Vagina (tissue), 2 donors: ENCODE measurements at regions not wholly inside any gene's neighbourhood (a gene's known extent, or its start where the extent isn't known, plus 50 kb on each side); places are given as distances from the start of the nearest gene placed in this dataset.

Experiments used
- DNase-seq, 2 donors: peaks; one replicate each; pipeline ENCODE4 v3.0.0-alpha.2; 2017; ENCODE audit errors: extremely low spot score in 2 of 2
- H3K27ac ChIP-seq: fragments of 200-600 bp; sonication (generic); one replicate; pipeline ENCODE4 v1.5.1; 2019
- H3K27me3 ChIP-seq: fragments of 200-600 bp; sonication (generic); one replicate; pipeline ENCODE4 v1.5.1; 2019
- H3K36me3 ChIP-seq, 2 donors: fragments of 200-600 bp; sonication (generic); one replicate each; pipeline ENCODE4 v1.5.1; 2017 to 2019
- H3K4me1 ChIP-seq: fragments of 200-600 bp; sonication (generic); one replicate; pipeline ENCODE4 v1.5.1; 2019
- H3K4me3 ChIP-seq, 2 donors: fragments of 200-600 bp; sonication (generic); 1 replicate in 1 of 2; 2 replicates in 1 of 2; pipeline ENCODE4 v1.5.1; 2016 to 2019
- H3K9me3 ChIP-seq: fragments of 200-600 bp; sonication (generic); one replicate; pipeline ENCODE4 v1.5.1; 2019
- POLR2A ChIP-seq, 2 donors: fragments of 450-650 bp; IDR thresholded peaks; one replicate each; pipeline ENCODE4 v1.6.1; 2017; ENCODE audit warnings: antibody characterized with exemption in 2 of 2, mild to moderate bottlenecking in 2 of 2, moderate library complexity in 2 of 2
- POLR2AphosphoS5 ChIP-seq, 2 donors: sonication (generic); formaldehyde crosslinking; IDR thresholded peaks; one replicate each; pipeline ENCODE4 v1.9.0; 2017; ENCODE audit warnings: antibody characterized with exemption in 2 of 2, mild to moderate bottlenecking in 2 of 2, low read depth in 1 of 2; ENCODE audit not compliant: insufficient read depth in 1 of 2
- intact Hi-C: fragments of 100-400 bp; cut with DNase I; formaldehyde crosslinking; loops from one replicate; pipeline ENCODE4 v1.15.1; 2023
- TF ChIP-seq, protein P1 (sequence below), 3 experiments: fragments of 450-650 bp in 2 of 3; fragments of 200-600 bp in 1 of 3; sonication (generic) in 1 of 3; IDR thresholded peaks; one replicate each; pipeline ENCODE4 v1.5.1; 2017 to 2019; ENCODE audit warnings: antibody characterized with exemption in 3 of 3, mild to moderate bottlenecking in 2 of 3, moderate library complexity in 2 of 3

DNA sequence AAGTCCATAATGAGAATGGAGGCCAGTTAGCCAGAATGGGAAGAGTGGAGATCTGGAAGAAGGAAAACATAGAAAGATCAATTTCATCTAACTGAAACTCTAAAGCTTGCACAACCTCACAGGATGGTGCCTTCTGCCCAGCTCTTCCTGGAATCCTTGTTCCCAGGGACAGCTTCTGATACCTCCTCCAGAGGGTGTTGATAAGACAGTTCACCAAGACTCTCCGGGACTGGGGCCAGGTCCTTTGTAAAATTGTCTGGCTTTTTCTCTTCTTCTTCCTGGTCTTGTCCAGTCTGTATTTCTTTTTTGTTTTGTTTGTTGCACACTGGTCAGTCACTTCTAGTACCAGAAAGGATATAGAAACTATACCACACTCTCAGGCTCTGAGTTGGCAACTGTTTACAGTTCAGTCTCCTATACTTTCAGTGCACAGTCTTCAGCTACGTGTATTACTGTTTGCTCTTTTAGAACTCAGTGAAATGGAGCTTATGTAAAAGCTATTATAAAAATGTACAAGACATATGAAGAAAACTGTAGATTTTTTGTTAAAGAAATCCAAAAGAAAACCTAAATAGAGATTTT, 142.8 kb upstream of the RPL34 start:
- Histone ChIP-seq H3K9me3 (no peaks in the 10 kb centered on the region), H3K27me3 (no peaks in the 10 kb centered on the region), H3K4me1 (no peaks in the 10 kb centered on the region), H3K4me3 (no peak overlapping the region), H3K27ac (no peak overlapping the region), H3K36me3 (no peaks in the 10 kb centered on the region)
- no peak for TF ChIP-seq POLR2AphosphoS5 (IDR thresholded peaks at IDR 0.05; ENCODE audit: insufficient read depth in 1 of 2, low read depth in 1 of 2)
- TF ChIP-seq, protein P1, sequence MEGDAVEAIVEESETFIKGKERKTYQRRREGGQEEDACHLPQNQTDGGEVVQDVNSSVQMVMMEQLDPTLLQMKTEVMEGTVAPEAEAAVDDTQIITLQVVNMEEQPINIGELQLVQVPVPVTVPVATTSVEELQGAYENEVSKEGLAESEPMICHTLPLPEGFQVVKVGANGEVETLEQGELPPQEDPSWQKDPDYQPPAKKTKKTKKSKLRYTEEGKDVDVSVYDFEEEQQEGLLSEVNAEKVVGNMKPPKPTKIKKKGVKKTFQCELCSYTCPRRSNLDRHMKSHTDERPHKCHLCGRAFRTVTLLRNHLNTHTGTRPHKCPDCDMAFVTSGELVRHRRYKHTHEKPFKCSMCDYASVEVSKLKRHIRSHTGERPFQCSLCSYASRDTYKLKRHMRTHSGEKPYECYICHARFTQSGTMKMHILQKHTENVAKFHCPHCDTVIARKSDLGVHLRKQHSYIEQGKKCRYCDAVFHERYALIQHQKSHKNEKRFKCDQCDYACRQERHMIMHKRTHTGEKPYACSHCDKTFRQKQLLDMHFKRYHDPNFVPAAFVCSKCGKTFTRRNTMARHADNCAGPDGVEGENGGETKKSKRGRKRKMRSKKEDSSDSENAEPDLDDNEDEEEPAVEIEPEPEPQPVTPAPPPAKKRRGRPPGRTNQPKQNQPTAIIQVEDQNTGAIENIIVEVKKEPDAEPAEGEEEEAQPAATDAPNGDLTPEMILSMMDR (IDR thresholded peaks at IDR 0.05), result no peak
- no peak for TF ChIP-seq POLR2A (IDR thresholded peaks at IDR 0.05)
- no peak for DNase-seq
- intact Hi-C loops, result no loop called here

DNA sequence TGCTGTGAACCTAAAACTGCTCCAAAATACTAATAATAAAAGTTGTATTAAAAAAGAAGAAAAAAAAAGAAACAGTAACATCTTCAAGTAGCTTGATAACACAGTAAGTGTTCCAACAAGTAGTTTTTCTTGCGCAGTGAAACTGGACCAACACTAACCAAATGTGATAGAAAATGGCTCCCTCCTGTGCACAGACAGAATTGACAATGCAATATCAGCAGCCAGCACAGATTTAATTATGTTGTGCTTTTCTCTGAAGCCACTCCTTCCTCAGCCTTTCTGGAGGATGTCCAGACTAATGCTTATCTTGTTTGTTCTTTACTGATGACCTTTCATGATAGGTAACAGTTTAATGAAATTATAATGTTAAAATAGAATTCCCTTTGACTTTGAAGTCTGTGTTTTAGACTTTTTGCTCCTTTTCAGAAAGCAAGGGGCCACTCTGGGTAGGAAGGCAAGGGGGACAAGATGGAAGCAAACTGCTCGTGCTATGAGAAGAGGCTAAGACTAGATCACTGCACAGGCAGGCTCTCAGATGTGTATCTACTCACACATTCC, 147.1 kb upstream of the RPL34 start:
- Histone ChIP-seq H3K4me1 (no peaks in the 10 kb centered on the region), H3K4me3 (no peak overlapping the region), H3K36me3 (no peaks in the 10 kb centered on the region), H3K9me3 (no peaks in the 10 kb centered on the region), H3K27me3 (no peaks in the 10 kb centered on the region), H3K27ac (no peak overlapping the region)
- TF ChIP-seq, protein P1 (IDR thresholded peaks at IDR 0.05), result no peak
- TF ChIP-seq POLR2AphosphoS5 (IDR thresholded peaks at IDR 0.05; ENCODE audit: insufficient read depth in 1 of 2, low read depth in 1 of 2), result no peak
- TF ChIP-seq POLR2A (IDR thresholded peaks at IDR 0.05), result no peak
- intact Hi-C loops, result no loop called here
- no peak for DNase-seq

DNA sequence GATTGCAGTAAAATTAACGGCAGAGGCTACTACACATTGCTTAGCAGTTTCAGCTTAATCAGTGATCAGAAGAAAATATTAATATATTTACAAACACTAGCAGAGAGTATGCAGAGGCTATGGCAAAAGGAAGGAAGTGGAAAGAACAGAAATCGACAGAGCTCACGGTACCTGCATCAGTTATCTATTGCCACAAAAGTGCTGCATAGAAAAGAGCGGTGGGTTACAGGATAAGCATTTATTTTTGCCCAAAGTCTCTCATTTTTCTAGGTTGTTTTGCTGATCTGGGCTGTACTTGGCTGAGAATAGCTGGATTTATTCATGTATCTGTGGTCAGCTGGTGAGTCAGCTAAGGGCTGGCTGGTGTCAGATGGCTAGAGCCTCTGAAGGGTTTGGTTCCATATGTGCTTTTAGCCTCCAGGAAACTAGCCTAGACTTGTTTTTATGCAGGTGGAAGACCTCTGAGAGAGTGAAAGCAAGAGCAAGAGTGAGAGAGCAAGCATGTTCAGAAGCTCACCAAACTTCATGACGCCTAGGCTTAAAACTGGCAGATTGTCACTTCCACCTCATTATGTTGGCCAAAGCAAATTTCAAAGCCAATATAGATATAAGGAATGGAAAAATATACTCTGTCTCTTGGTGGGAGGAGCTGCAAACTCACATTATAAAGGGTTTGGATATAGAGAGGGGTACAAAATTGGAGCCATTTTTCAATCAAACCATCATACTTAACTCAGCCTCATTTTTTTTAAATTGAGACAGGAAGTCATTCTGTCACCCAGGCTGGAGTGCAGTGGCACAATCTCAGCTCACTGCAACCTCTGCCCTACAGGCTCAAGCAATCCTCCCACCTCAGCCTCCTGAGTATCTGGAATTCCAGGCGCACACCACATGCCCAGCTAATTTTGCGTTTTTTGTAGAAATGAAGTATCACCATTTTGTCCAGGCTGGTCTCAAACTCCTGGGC, 153.2 kb upstream of the RPL34 start:
- H3K36me3 ChIP-seq, result no peaks in the 10 kb centered on the region
- H3K4me3 ChIP-seq, result no peak overlapping the region
- H3K4me1 ChIP-seq, result no peaks in the 10 kb centered on the region
- TF ChIP-seq POLR2A (IDR thresholded peaks at IDR 0.05) (no peak), POLR2AphosphoS5 (IDR thresholded peaks at IDR 0.05; ENCODE audit: insufficient read depth in 1 of 2, low read depth in 1 of 2) (no peak)
- TF ChIP-seq, protein P1 (IDR thresholded peaks at IDR 0.05), result no peak
- no peak overlapping the region for H3K27ac ChIP-seq
- intact Hi-C loops, result no loop called here
- H3K27me3 ChIP-seq, result no peaks in the 10 kb centered on the region
- DNase-seq, result no peak
- no peaks in the 10 kb centered on the region for H3K9me3 ChIP-seq

DNA sequence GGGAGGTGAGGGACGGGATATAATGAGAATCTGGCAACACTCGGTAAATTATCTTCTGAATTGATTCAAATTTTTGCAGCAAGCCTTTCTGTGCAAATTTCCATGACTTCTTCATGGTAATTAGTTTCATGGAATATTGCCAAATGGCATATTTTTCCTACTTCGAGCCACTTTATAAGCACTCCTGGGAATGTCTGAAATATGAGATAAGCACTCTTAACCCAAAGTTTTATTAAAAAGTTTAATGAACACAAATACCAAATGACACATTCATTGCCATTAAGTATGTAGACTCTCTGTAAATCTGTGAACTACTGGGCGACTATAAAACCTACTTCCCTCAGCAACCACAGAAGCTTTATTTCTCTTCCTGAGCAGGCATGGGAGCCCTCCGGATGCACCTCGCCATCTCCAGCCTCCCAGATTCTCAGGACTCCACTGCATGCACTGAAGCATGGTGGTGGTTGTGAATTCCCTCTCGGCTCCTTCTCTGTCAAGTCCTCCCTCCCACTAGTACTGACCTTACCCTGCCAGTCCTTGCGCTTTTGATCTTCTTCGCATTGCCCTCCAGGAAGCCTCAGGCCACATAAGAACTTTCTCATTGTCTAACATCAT, 154.4 kb upstream of the RPL34 start:
- no peaks in the 10 kb centered on the region for H3K9me3 ChIP-seq
- TF ChIP-seq POLR2AphosphoS5 (IDR thresholded peaks at IDR 0.05; ENCODE audit: insufficient read depth in 1 of 2, low read depth in 1 of 2) (no peak), POLR2A (IDR thresholded peaks at IDR 0.05) (no peak)
- TF ChIP-seq, protein P1 (IDR thresholded peaks at IDR 0.05), result no peak
- intact Hi-C loops, result no loop called here
- H3K4me3 ChIP-seq, result no peak overlapping the region
- H3K4me1 ChIP-seq, result no peaks in the 10 kb centered on the region
- H3K36me3 ChIP-seq, result no peaks in the 10 kb centered on the region
- H3K27ac ChIP-seq, result no peak overlapping the region
- H3K27me3 ChIP-seq, result no peaks in the 10 kb centered on the region
- DNase-seq, result no peak
